ENCODE measurements at regions not wholly inside any gene's neighbourhood (a gene's known extent, or its start where the extent isn't known, plus 50 kb on each side); places are given as distances from the start of the nearest gene placed in this dataset.

DNA sequence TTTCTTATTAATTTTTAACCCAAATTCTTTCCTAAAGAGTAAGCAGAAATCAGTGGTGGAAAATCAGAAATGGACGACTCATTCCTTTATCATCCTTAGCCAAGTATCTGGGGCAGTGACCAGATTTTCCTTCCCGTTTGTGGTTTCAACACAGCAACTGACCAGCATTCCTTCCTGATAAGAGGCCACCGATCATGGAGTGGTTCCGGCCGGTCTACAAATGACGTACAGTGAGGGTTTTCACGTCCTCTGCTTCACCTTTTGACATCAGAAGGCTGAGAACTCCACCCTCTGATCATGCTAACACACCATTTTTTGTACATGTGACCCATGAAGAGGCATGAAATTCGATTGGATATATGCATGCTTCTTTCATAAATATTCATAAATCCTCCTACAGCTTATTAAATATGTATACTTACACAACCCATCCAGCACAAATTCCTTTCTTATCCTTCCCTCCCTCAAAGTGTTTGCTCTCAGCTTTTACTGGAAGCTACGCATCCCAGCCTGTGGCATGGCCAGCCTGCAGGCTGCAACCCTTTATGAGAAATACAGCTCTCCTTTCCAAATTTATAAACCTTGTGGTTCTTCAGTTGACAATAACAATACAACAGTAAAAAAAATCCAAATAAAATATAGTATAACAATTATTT is 173.0 kb upstream of the CASK start:
- H3K27me3 ChIP-seq (ENCODE audit: control insufficient read depth in 4 of 4, insufficient read depth in 4 of 4, low read length in 3 of 4): no peaks in the 10 kb centered on the region
- no peaks in the 10 kb centered on the region for H3K9me3 ChIP-seq (ENCODE audit: control insufficient read depth in 4 of 4, low read length in 3 of 4)
- TF ChIP-seq GABPA (IDR thresholded peaks at IDR 0.05 in 1 of 2, conservative IDR thresholded peaks at IDR 0.05 in 1 of 2) (no peak), NR2F2 (IDR thresholded peaks at IDR 0.05) (peak; percentile 25)
- no peak for DNase-seq (ENCODE audit: low spot score)
- no peak overlapping the region for H3K27ac ChIP-seq (ENCODE audit: low read depth in 1 of 2, low read length in 2 of 2)
- no peak overlapping the region for H3K9ac ChIP-seq (ENCODE audit: low read depth in 1 of 2, low read length in 2 of 2)
- H3K4me3 ChIP-seq (ENCODE audit: low read depth in 1 of 3, low read length in 3 of 3): no peak overlapping the region
- 74% methylated on average over 9 of the region's 9 CpGs for WGBS
- H3K36me3 ChIP-seq (ENCODE audit: control insufficient read depth in 4 of 4, insufficient read depth in 3 of 4, low read depth in 1 of 4, low read length in 3 of 4): no peaks in the 10 kb centered on the region
- no peaks in the 10 kb centered on the region for H3K4me1 ChIP-seq (ENCODE audit: control insufficient read depth in 4 of 4, insufficient read depth in 4 of 4, low read length in 3 of 4)

DNA sequence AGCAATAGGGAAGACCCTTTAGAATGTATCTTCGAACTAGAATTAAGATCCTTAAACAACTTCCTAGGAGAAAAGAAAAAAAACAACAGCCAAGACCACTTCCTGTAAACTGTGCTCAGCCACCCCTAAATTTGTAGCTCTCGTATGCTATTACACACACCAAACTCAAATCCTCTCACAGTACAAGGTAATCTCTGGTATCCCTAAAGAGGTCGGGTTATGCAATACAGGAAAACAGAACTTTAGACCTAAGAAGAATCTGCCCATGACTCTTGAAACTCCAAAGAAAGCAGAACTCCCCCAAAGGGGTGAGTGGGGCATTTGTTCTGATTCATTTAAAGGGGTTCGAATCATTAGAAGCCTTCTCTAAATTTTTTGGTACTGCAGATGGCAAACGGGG is 170.9 kb upstream of the CASK start:
- H3K27me3 ChIP-seq (ENCODE audit: control insufficient read depth in 4 of 4, insufficient read depth in 4 of 4, low read length in 3 of 4): peaks cover 0 to 3% (median 0%) of the 10 kb centered on the region in 4 donors
- no peak overlapping the region for H3K4me3 ChIP-seq (ENCODE audit: low read depth in 1 of 3, low read length in 3 of 3)
- TF ChIP-seq HNF4A (conservative IDR thresholded peaks at IDR 0.05) (peak; percentile 9 to 30), RAD21 (IDR thresholded peaks at IDR 0.05) (no peak)
- no peak overlapping the region for H3K9ac ChIP-seq (ENCODE audit: low read depth in 1 of 2, low read length in 2 of 2)
- no peaks in the 10 kb centered on the region for H3K36me3 ChIP-seq (ENCODE audit: control insufficient read depth in 4 of 4, insufficient read depth in 3 of 4, low read depth in 1 of 4, low read length in 3 of 4)
- H3K27ac ChIP-seq (ENCODE audit: low read depth in 1 of 2, low read length in 2 of 2): no peak overlapping the region
- 39% methylated on average over 5 of the region's 5 CpGs for WGBS
- H3K4me1 ChIP-seq (ENCODE audit: control insufficient read depth in 4 of 4, insufficient read depth in 4 of 4, low read length in 3 of 4): no peaks in the 10 kb centered on the region
- DNase-seq (ENCODE audit: low spot score): no peak
- no peaks in the 10 kb centered on the region for H3K9me3 ChIP-seq (ENCODE audit: control insufficient read depth in 4 of 4, low read length in 3 of 4)

DNA sequence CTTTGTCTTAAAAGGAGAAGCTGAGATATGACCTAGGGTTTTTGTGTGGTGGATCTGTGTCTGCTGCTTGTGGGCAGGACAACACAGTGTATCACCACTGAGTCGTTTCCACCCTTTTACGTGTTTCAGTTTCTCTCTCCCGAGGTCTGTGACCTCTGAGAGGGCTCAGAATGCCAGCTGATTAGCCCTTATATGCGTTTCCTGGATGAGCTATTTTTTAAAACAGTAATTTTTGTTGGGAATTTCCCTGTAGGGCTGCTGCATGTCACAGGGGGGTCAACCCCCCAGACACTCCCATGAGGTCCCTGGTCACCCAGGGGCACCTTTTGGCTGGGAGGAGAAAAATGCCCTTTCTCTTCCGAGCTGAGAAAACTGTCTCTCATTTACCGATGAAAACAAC is 170.4 kb upstream of the CASK start:
- Histone ChIP-seq H3K27me3 (ENCODE audit: control insufficient read depth in 4 of 4, insufficient read depth in 4 of 4, low read length in 3 of 4) (peaks cover 0 to 3% (median 0%) of the 10 kb centered on the region in 4 donors), H3K9me3 (ENCODE audit: control insufficient read depth in 4 of 4, low read length in 3 of 4) (no peaks in the 10 kb centered on the region), H3K9ac (ENCODE audit: low read depth in 1 of 2, low read length in 2 of 2) (no peak overlapping the region), H3K4me1 (ENCODE audit: control insufficient read depth in 4 of 4, insufficient read depth in 4 of 4, low read length in 3 of 4) (no peaks in the 10 kb centered on the region), H3K36me3 (ENCODE audit: control insufficient read depth in 4 of 4, insufficient read depth in 3 of 4, low read depth in 1 of 4, low read length in 3 of 4) (no peaks in the 10 kb centered on the region), H3K4me3 (ENCODE audit: low read depth in 1 of 3, low read length in 3 of 3) (no peak overlapping the region), H3K27ac (ENCODE audit: low read depth in 1 of 2, low read length in 2 of 2) (no peak overlapping the region)
- DNase-seq (ENCODE audit: low spot score): no peak
- TF ChIP-seq RAD21 (IDR thresholded peaks at IDR 0.05): no peak
- TF ChIP-seq JUND (IDR thresholded peaks at IDR 0.05): no peak
- TF ChIP-seq FOXA2 (IDR thresholded peaks at IDR 0.05): no peak
- TF ChIP-seq ATF3 (IDR thresholded peaks at IDR 0.05): no peak
- TF ChIP-seq RXRA (IDR thresholded peaks at IDR 0.05): no peak
- TF ChIP-seq, protein P1, sequence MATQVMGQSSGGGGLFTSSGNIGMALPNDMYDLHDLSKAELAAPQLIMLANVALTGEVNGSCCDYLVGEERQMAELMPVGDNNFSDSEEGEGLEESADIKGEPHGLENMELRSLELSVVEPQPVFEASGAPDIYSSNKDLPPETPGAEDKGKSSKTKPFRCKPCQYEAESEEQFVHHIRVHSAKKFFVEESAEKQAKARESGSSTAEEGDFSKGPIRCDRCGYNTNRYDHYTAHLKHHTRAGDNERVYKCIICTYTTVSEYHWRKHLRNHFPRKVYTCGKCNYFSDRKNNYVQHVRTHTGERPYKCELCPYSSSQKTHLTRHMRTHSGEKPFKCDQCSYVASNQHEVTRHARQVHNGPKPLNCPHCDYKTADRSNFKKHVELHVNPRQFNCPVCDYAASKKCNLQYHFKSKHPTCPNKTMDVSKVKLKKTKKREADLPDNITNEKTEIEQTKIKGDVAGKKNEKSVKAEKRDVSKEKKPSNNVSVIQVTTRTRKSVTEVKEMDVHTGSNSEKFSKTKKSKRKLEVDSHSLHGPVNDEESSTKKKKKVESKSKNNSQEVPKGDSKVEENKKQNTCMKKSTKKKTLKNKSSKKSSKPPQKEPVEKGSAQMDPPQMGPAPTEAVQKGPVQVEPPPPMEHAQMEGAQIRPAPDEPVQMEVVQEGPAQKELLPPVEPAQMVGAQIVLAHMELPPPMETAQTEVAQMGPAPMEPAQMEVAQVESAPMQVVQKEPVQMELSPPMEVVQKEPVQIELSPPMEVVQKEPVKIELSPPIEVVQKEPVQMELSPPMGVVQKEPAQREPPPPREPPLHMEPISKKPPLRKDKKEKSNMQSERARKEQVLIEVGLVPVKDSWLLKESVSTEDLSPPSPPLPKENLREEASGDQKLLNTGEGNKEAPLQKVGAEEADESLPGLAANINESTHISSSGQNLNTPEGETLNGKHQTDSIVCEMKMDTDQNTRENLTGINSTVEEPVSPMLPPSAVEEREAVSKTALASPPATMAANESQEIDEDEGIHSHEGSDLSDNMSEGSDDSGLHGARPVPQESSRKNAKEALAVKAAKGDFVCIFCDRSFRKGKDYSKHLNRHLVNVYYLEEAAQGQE (IDR thresholded peaks at IDR 0.05): no peak
- no peak for TF ChIP-seq NR2F2 (IDR thresholded peaks at IDR 0.05)
- no peak for TF ChIP-seq YY1 (IDR thresholded peaks at IDR 0.05)
- TF ChIP-seq, protein P2, sequence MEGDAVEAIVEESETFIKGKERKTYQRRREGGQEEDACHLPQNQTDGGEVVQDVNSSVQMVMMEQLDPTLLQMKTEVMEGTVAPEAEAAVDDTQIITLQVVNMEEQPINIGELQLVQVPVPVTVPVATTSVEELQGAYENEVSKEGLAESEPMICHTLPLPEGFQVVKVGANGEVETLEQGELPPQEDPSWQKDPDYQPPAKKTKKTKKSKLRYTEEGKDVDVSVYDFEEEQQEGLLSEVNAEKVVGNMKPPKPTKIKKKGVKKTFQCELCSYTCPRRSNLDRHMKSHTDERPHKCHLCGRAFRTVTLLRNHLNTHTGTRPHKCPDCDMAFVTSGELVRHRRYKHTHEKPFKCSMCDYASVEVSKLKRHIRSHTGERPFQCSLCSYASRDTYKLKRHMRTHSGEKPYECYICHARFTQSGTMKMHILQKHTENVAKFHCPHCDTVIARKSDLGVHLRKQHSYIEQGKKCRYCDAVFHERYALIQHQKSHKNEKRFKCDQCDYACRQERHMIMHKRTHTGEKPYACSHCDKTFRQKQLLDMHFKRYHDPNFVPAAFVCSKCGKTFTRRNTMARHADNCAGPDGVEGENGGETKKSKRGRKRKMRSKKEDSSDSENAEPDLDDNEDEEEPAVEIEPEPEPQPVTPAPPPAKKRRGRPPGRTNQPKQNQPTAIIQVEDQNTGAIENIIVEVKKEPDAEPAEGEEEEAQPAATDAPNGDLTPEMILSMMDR (IDR thresholded peaks at IDR 0.05; ENCODE audit: low read depth, low read length, missing input control): no peak
- no peak for TF ChIP-seq HNF4G (IDR thresholded peaks at IDR 0.05)
- WGBS: 22% methylated on average over 6 of the region's 6 CpGs
